H9 (cell line): ENCODE measurements at regions not wholly inside any gene's neighbourhood (a gene's known extent, or its start where the extent isn't known, plus 50 kb on each side); places are given as distances from the start of the nearest gene placed in this dataset.

Source experiments
- DNase-seq: peaks from one replicate; pipeline ENCODE4 v3.0.0-alpha.2; 2017
- H2AFZ ChIP-seq: one replicate; pipeline ENCODE4 v1.6.1; 2013; ENCODE audit warnings: mild to moderate bottlenecking, low read length, control low read depth, moderate library complexity
- H2AK5ac ChIP-seq: 2 replicates; pipeline ENCODE4 v1.6.1; 2013; ENCODE audit warnings: low read length, control low read depth, mixed read lengths; ENCODE audit not compliant: insufficient read length
- H2BK120ac ChIP-seq: one replicate; pipeline ENCODE4 v1.6.1; 2013; ENCODE audit warnings: low read depth, mild to moderate bottlenecking, low read length, control low read depth, inconsistent platforms; ENCODE audit not compliant: poor library complexity, severe bottlenecking
- H2BK12ac ChIP-seq: 2 replicates; pipeline ENCODE4 v1.6.1; 2013; ENCODE audit warnings: low read length, control low read depth, mixed read lengths, low read depth; ENCODE audit not compliant: insufficient read length
- H2BK15ac ChIP-seq: 2 replicates; pipeline ENCODE4 v1.6.1; 2013; ENCODE audit warnings: low read depth, low read length, control low read depth
- H2BK20ac ChIP-seq: one replicate; pipeline ENCODE4 v1.6.1; 2013; ENCODE audit warnings: low read depth, mild to moderate bottlenecking, low read length, control low read depth, inconsistent platforms; ENCODE audit not compliant: poor library complexity, severe bottlenecking
- H2BK5ac ChIP-seq: 2 replicates; pipeline ENCODE4 v1.6.1; 2013; ENCODE audit warnings: low read length, control low read depth, mixed read lengths; ENCODE audit not compliant: insufficient read length
- H3K14ac ChIP-seq: 2 replicates; pipeline ENCODE4 v1.6.1; 2013; ENCODE audit warnings: low read length, control low read depth; ENCODE audit not compliant: insufficient read depth
- H3K18ac ChIP-seq: 2 replicates; pipeline ENCODE4 v1.6.1; 2013; ENCODE audit warnings: low read depth, mild to moderate bottlenecking, mixed read lengths, low read length, control low read depth; ENCODE audit not compliant: insufficient read length
- H3K23ac ChIP-seq: 2 replicates; pipeline ENCODE4 v1.6.1; 2013; ENCODE audit warnings: low read length, control low read depth, mixed read lengths, low read depth; ENCODE audit not compliant: insufficient read length
- H3K23me2 ChIP-seq: 2 replicates; pipeline ENCODE4 v1.6.1; 2013; ENCODE audit warnings: low read depth, mild to moderate bottlenecking, mixed read lengths, low read length, control low read depth; ENCODE audit not compliant: insufficient read length, poor library complexity, severe bottlenecking
- H3K27ac ChIP-seq: 2 replicates; pipeline ENCODE4 v1.5.1; 2013; ENCODE audit warnings: low read length, control low read depth, mixed read lengths, low read depth; ENCODE audit not compliant: insufficient read length
- H3K27me3 ChIP-seq: 2 replicates; pipeline ENCODE4 v1.6.1; 2013; ENCODE audit warnings: low read length, control low read depth, inconsistent platforms; ENCODE audit not compliant: insufficient read depth
- H3K4ac ChIP-seq: 2 replicates; pipeline ENCODE4 v1.6.1; 2013; ENCODE audit warnings: low read depth, mild to moderate bottlenecking, control low read depth, inconsistent platforms, low read length, moderate library complexity
- H3K4me1 ChIP-seq: 2 replicates; pipeline ENCODE4 v1.6.1; 2013; ENCODE audit warnings: low read length, control low read depth, inconsistent platforms; ENCODE audit not compliant: insufficient read depth
- H3K4me2 ChIP-seq: 2 replicates; pipeline ENCODE4 v1.6.1; 2013; ENCODE audit warnings: low read length, control low read depth, mixed read lengths; ENCODE audit not compliant: insufficient read length, insufficient read depth
- H3K56ac ChIP-seq: 2 replicates; pipeline ENCODE4 v1.6.1; 2013; ENCODE audit warnings: low read depth, mild to moderate bottlenecking, mixed read lengths, low read length, control low read depth; ENCODE audit not compliant: insufficient read length
- H3K79me1 ChIP-seq: 2 replicates; pipeline ENCODE4 v1.6.1; 2013; ENCODE audit warnings: low read depth, mild to moderate bottlenecking, moderate library complexity, low read length, control low read depth, inconsistent platforms; ENCODE audit not compliant: insufficient read depth, poor library complexity, severe bottlenecking
- H3K79me2 ChIP-seq: 2 replicates; pipeline ENCODE4 v1.6.1; 2013; ENCODE audit warnings: low read length, control low read depth, inconsistent platforms; ENCODE audit not compliant: insufficient read depth
- H3K9ac ChIP-seq: 2 replicates; pipeline ENCODE4 v1.6.1; 2013; ENCODE audit warnings: low read length, control low read depth, mixed read lengths; ENCODE audit not compliant: insufficient read length; ENCODE audit errors: extremely low read depth
- H3K9me3 ChIP-seq: one replicate; pipeline ENCODE4 v1.6.1; 2013; ENCODE audit warnings: low read depth, low read length, inconsistent platforms; ENCODE audit not compliant: control insufficient read depth
- H3T11ph ChIP-seq: one replicate; pipeline ENCODE4 v1.6.1; 2013; ENCODE audit warnings: mild to moderate bottlenecking, low read length, control low read depth, inconsistent platforms
- H4K20me1 ChIP-seq: one replicate; pipeline ENCODE4 v1.6.1; 2013; ENCODE audit not compliant: control insufficient read depth, insufficient read length, insufficient read depth
- H4K5ac ChIP-seq: 2 replicates; pipeline ENCODE4 v1.6.1; 2013; ENCODE audit warnings: low read depth, mild to moderate bottlenecking, mixed read lengths, low read length, control low read depth; ENCODE audit not compliant: insufficient read length
- H4K8ac ChIP-seq: replicated peaks from 2 replicates; pipeline ENCODE4 v1.6.1; 2013; ENCODE audit warnings: low read length, control low read depth, mixed read lengths, low read depth; ENCODE audit not compliant: insufficient read length
- H4K91ac ChIP-seq: 2 replicates; pipeline ENCODE4 v1.6.1; 2013; ENCODE audit warnings: low read depth, mild to moderate bottlenecking, moderate library complexity, mixed read lengths, low read length, control low read depth; ENCODE audit not compliant: insufficient read length
- H3K27ac Mint-ChIP-seq, 3 experiments: 2 replicates in 2 of 3; 3 replicates in 1 of 3; pipeline ENCODE4 v1.8.0; 2020 to 2021; ENCODE audit warnings: mixed read lengths in 3 of 3, mild to moderate bottlenecking in 1 of 3, moderate library complexity in 1 of 3
- H3K27me3 Mint-ChIP-seq: 2 replicates; pipeline ENCODE4 v1.8.0; 2021; ENCODE audit warnings: low read depth, mild to moderate bottlenecking, moderate library complexity, mixed read lengths
- H3K36me3 Mint-ChIP-seq, 3 experiments: 2 replicates in 2 of 3; 3 replicates in 1 of 3; pipeline ENCODE4 v1.8.0; 2020 to 2021; ENCODE audit warnings: low read depth in 3 of 3, mixed read lengths in 3 of 3; ENCODE audit not compliant: insufficient read depth in 1 of 3
- H3K4me1 Mint-ChIP-seq, 2 experiments: 2 replicates each; pipeline ENCODE4 v1.8.0; 2020; ENCODE audit warnings: mixed read lengths in 2 of 2
- H3K4me3 Mint-ChIP-seq, 2 experiments: 2 replicates in 1 of 2; 3 replicates in 1 of 2; pipeline ENCODE4 v1.8.0; 2020 to 2021; ENCODE audit warnings: mild to moderate bottlenecking in 2 of 2, mixed read lengths in 2 of 2, moderate library complexity in 1 of 2
- H3K9me3 Mint-ChIP-seq, 2 experiments: 2 replicates in 1 of 2; 3 replicates in 1 of 2; pipeline ENCODE4 v1.8.0; 2020; ENCODE audit warnings: mild to moderate bottlenecking in 2 of 2, mixed read lengths in 2 of 2, moderate library complexity in 1 of 2
- CTCF ChIP-seq: fragments of 200-600 bp; sonication (generic); conservative IDR thresholded peaks from 3 replicates; pipeline ENCODE4 v1.8.0; 2021; ENCODE audit warnings: antibody characterized with exemption, mild to moderate bottlenecking
- WGBS: extraction: QIAGEN DNeasy Blood & Tissue Kit; methylation state at CpG from one replicate; pipeline ENCODE4 v1.1.7; 2013; ENCODE audit warnings: missing lambda C conversion rate, low lambda C conversion rate, mixed read lengths; ENCODE audit not compliant: insufficient read length; ENCODE audit errors: extremely low coverage; 5-methylcytosine and 5-hydroxymethylcytosine counted together

GRCh38 chr9:26240020-26240419 lies 561.8 kb upstream of the TUSC1 start:
- no peaks in the 10 kb centered on the region for H3K36me3 Mint-ChIP-seq
- H3K9me3 Mint-ChIP-seq = no peaks in the 10 kb centered on the region
- no peak overlapping the region for H3K9ac ChIP-seq
- no peak overlapping the region for H2AFZ ChIP-seq
- H3K27me3 ChIP-seq = no peaks in the 10 kb centered on the region
- no peak overlapping the region for H3T11ph ChIP-seq
- WGBS = no CpG with 5 or more reads among the region's 2 CpGs
- H3K27ac Mint-ChIP-seq = no peak overlapping the region
- no peaks in the 10 kb centered on the region for H3K27me3 Mint-ChIP-seq
- no peak overlapping the region for H3K18ac ChIP-seq
- H3K4ac ChIP-seq = no peak overlapping the region
- no peaks in the 10 kb centered on the region for H3K23me2 ChIP-seq
- H4K8ac ChIP-seq = no peak overlapping the region
- H2BK15ac ChIP-seq = no peak overlapping the region
- no peak overlapping the region for H3K56ac ChIP-seq
- H2BK5ac ChIP-seq = no peak overlapping the region
- no peak overlapping the region for H4K91ac ChIP-seq
- no peak overlapping the region for H3K4me3 Mint-ChIP-seq
- H3K4me1 Mint-ChIP-seq = no peaks in the 10 kb centered on the region
- no peak overlapping the region for H2BK12ac ChIP-seq
- H2AK5ac ChIP-seq = no peak overlapping the region
- no peaks in the 10 kb centered on the region for H3K79me2 ChIP-seq
- DNase-seq = no peak
- no peaks in the 10 kb centered on the region for H3K9me3 ChIP-seq
- no peak overlapping the region for H2BK120ac ChIP-seq
- no peaks in the 10 kb centered on the region for H3K4me1 ChIP-seq
- H3K4me2 ChIP-seq = no peak overlapping the region
- H4K20me1 ChIP-seq = no peaks in the 10 kb centered on the region
- H3K14ac ChIP-seq = no peak overlapping the region
- H3K23ac ChIP-seq = no peak overlapping the region
- H3K27ac ChIP-seq = no peak overlapping the region
- H3K79me1 ChIP-seq = no peaks in the 10 kb centered on the region
- no peak for TF ChIP-seq CTCF
- H2BK20ac ChIP-seq = no peak overlapping the region
- H4K5ac ChIP-seq = no peak overlapping the region
